Myocyte (in vitro differentiated cells): ENCODE measurements at regions not wholly inside any gene's neighbourhood (a gene's known extent, or its start where the extent isn't known, plus 50 kb on each side); places are given as distances from the start of the nearest gene placed in this dataset.
A peak's percentile ranks its signal among the peaks of the same experiment; 100 is the strongest.

ENCODE experiments used
- DNase-seq: peaks from one replicate; pipeline ENCODE4 v3.0.0-alpha.2; 2012; ENCODE audit warnings: low read depth

DNA sequence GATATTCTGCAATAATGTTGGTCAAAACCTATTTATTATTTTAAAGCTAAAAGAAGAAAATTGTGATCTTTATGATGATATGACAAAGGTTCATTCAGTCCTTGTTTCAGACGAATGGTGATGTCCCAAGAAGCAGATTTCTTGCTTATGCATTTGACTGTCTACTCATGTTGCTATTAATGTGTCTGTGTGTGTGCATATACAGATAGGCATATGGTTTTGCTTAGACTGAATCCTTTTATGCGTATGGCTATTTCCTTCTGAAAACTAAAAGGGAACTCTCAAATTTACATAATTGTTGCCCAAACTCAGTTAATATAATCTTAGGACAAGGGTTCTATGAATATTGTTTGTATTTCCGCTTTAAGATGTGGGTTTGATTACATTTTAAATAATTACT is 632.3 kb upstream of the SETBP1 start:
- DNase-seq: no peak

DNA sequence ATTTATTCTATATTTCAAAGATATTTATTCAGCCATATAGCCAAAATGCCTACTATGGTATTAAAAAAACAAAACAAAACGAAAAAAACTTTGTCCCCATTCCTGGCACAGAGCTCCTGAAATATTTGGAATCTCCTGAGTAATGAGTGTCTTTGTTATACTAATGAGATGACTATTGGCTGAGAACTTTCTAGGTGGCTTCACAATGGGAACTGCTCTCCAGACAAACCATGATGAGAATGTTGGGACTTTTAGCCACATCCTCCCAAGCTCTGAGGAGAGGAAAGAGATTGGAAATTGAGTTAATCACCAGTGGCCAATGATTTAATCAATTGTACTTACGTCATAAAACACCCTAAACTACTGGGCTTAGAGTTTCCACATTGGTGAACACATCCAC is 631.8 kb upstream of the SETBP1 start:
- no peak for DNase-seq

DNA sequence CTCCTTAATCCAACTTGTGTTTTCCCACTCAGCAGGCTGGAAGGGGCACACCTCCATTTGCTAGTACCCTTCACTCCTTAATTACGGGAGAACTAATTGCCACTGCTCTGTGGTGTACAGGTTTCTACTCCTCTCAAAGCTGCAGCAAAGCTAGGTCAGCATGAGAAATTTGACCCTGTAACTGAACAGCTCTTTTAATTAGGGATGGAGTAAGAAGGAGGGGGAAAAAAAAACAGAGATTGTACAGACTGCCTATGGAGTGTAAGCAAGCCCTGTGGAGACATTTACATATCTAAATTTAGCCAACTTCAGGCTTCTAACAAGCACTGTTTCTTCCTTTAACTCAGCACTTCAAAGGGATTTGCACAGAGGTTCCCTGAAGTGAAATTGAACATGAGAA is 629.7 kb upstream of the SETBP1 start:
- DNase-seq: no peak

DNA sequence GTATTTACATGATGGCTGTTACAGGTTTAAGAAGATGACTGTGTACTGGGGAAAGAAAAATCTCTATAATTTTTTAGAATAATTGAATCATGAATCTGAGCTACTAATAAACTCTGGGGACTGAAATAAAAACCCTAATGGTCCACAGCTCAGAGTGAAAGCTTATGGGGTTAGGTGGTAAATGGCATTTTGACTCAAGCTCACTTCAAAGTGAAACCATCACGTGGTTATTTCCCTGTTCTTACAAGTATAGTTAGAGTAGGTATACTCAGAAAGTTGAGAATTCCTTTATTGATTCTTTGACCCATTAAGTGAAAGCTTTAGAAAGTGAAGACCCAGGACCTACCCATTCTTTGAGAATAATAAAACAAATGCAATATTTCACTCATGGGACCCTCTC is 626.2 kb upstream of the SETBP1 start:
- DNase-seq: no peak

DNA sequence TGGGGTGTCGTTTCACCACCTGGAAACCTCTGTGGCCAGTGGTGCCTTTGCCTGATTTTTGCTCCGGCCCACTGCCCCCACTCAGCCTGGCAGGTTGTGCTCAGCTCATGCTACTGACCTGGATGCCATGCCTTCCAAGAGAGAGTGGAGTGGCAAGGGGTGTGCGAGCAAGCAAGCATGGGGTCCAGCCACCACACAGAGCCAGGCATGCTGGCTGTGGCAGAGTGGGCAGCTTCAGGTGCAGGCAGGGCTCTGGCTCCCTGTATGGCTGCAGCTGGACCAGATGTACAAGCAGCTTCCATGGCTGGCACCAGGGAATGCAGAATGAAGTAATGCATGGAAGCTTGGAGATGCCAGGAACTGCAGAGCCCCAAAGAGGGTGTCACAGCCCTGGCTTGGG is 620.5 kb upstream of the SETBP1 start:
- DNase-seq: no peak

DNA sequence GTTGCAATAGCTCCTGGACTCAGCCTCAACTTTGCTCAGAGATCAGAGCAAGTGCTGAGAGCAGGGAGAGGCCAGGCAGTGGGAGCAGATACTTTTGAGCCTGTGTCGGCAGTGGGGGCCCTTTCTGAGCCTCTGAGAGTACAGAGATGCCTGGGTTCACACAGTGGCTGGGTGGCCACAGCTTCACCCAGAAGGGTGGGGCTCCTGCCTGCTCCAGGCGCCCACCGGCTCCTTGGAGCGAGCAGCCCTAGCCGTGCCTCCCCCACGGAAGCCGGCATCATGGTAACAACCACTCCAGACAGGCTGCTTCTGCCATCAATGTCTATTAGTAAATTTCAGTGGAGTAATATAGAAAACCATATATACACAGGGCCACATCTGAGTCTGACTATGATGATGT is 619.2 kb upstream of the SETBP1 start:
- DNase-seq: no peak

DNA sequence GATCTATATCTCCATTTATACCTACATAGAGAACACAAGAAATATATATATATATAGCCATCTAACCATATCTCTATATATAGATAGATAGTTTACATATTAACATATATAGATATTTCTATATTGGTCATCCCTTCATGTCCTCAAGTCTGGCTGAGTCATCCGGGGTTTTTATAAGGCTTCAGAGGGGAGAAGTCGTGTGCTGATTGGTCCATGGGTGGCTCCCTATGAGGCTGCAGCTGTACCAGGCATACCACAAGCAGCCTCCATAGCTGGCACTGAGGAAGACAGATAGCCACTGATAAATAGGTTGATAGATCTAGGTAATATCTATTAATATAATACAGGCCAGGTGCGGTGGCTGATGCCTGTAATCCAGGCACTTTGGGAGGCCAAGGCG is 618.3 kb upstream of the SETBP1 start:
- DNase-seq: no peak

DNA sequence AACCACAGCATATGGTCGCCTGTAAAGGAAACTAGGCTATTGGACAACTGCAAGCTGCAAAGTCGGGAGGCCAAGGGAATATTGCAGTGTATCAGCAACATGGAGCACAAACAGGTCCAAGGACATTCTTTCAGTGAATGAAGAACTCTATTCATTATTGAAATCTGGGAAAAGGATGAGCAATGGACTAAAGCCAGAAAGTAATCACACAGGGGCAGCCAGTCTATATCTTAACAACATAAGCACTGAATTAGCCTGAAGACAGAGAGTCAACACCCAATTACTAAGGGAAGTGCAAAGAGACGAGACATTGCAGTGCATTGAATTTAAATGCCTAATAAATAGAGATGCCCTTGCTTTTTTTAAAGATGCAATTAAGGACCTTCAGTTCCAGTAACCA is 615.5 kb upstream of the SETBP1 start:
- DNase-seq: no peak

DNA sequence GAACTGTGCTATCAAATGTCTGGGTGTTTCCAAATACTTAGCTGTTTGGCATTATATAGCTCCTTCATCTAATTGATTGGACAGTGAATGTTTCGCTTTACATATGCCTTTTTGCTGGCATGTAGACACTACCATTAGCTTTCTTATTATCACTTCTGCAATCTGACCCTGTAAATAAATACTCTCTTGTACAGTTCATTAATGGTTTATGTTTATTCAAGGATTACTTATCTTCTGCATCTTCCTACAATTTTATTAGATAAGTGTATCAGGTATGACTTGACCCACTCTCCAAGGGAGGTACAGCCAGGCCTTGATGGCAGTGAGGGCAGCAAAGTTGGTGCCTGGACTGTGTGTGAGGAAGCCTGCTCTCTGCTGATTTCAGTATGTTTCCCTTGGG is 614.1 kb upstream of the SETBP1 start:
- no peak for DNase-seq

DNA sequence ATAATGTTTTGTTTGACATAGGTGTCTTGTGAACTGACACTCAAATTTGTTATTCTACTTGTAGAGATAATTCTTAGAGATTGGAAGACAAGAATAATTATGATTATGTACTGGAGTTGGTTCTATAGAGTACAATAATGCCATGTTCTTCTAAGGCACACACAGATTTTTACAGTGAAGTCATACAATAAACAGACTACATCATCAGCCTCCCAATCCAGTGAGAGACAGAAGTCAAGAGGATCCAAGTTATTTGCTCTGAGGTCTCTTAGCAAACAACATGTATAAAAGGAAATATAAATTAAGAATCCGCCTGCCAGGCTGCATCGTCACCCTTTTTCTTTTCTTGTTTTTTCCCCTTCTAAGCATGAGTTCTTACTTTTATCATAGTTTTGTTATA is 613.5 kb upstream of the SETBP1 start:
- no peak for DNase-seq

DNA sequence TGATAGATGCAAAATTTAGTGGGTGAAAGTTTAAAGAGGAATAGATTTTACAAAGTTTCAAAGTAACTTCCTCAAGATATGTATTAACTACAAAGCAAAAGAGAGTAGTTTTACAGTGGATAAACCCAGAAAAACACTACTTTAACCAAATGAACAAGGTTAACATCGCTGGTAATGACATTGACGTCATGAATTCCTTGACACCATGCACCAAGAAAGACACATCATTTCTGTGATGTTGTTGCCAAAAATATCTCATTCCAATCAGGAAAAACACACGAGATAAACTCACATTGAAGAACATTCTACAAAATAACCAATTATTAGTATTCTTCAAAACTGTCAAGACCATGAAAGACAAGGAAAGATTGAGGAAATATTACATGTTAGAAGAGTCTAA is 605.6 kb upstream of the SETBP1 start:
- no peak for DNase-seq

DNA sequence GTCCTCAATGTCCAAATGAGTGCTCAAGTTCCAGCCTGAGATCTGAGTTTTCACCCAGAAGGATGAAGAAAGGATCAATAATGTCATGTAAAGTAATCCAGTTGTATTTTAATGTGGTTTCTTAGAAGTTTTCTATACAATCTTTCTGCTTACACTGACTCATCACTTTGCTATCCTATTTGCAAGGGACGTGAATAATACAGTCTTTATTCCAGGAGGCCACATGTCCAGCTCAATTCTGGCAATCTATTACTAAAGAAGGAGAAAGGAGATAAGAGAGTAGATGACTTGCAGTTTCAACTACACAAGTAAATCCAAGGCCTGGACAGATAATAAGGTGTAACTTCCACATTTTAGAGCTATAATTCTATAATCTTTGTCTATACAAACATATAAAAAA is 601.1 kb upstream of the SETBP1 start:
- no peak for DNase-seq

DNA sequence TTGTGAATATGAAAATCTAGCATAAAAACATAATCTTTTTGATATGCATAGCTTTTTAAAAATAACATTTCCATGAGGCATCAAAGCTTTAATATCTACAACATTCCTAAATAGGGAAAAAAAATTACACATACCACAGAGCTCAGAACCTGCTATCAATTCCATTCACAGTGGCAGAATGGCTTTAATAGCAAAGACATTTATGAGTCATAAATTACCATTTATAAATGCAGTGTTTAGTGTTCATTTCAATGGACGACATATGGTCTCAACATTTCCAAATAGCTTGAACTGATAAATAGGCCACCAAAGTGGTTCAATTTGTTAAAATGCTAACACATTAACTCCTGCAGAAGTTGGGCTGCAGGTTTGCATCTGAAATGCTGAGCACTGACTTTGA is 600.6 kb upstream of the SETBP1 start:
- DNase-seq: no peak

DNA sequence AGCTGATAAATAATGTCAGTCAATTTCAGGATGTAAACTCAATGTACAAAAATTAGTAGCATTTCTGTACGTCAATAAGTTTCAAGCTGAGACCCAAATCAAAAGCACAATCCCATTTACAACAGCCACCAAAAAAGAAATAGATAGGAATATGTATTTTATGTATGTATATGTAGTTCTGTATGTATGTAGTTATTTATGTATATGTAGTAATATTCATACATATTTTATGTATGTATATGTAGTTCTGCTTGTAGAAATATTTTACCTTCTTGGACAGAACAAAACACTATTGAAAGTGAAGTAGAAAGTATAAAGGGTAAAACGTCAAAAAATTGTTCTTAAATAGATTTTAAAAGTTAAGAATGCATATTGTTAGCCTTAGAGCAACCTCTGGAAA is 591.0 kb upstream of the SETBP1 start:
- DNase-seq: no peak

DNA sequence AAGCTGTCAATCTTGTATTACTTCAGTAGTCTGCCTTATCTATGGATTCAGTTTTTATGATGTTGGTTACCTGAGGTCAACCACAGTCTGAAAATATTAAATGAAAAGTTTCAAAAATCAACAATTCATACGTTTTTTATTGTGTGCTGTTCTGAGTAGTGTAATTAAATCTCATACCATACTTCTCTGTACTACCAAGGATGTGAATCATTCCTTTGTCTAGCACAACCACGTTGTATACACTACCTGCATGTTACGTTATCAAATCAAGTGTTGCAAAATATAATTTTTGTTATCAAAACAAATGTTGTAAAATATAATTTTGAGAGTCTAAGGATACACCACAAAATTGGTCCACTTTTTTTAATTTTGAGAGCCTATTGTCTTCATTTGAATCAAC is 590.2 kb upstream of the SETBP1 start:
- no peak for DNase-seq

DNA sequence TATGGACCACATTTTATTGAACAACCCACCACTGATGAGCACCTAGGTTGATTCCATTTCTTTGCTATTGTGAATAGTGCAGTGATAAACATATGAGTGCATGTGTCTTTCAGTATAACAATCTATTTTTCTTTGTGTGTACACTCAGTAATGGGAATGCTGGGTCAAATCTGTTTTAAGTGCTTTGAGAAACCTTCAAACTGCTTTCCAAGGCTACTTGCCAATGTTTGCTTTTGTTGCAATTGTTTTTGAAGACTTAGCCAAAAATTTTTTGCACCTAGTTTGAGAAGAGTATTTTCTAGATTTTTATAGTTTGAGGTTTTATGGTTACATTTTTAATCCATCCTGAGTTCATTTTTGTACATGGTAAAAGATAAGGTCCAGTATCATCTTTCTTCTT is 587.4 kb upstream of the SETBP1 start:
- no peak for DNase-seq

DNA sequence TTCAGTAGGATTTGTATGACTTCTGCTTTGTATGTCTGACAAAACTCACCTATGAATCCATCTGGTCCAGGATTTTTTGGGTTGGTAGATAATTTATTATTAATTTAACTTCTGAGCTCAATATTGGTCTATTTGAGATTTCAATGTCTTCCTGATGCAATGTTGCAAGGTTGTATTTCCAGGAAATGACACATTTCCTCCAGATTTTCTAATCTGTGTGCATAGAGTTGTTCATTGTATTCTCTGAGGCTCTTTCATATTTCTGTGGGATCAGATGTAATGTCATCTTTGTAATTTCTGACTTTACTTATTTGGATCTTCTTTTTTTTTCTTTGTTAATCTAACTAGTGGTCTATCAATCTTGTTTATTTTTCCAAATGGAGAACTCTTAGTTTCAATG is 584.7 kb upstream of the SETBP1 start:
- DNase-seq: no peak

DNA sequence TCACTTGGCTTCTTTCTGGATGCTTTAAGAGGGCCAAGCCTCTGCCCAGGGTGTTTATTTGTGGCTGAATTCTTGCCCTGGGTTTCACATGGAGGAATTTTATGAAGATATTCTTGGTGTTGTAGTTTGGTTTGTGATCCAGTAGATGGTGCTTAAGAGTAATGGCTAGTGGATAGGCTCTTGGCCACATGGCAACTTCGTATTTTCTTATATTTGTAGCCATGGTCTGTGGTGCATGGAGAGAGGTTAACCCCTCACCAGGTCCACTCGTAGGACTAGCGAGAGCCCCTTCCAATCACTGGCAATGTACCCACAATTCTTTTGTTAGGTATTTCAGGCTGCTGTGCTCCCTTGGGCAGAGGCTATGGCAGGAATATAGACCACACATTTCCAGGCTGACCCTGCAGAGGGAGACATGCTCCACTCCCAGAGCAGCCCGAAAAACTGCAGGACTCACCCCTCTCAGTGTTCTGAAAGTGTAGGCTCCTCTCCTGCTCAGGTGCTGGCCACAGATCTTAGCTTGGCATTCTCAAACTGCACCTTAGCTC is 582.1 kb upstream of the SETBP1 start:
- peak; percentile 68 for DNase-seq

DNA sequence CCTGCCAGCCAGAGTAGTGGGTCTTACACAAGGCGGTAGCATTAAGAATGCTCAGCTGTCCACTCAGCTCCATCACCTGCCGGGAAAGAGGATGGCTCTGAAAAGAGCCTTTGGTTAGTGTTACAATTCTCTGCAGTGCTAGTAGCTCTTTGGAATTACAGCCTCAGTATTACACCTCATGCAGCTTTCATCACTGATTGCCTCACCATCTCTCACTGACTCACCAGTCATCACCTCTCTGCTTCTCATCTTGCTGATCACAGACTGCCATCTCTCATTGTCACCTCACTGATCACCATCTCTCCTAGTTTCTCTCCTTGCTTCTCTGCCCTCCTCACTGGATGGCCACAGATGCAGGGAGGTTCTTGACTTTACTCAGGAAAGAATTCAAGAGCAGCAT is 573.5 kb upstream of the SETBP1 start:
- DNase-seq: no peak

DNA sequence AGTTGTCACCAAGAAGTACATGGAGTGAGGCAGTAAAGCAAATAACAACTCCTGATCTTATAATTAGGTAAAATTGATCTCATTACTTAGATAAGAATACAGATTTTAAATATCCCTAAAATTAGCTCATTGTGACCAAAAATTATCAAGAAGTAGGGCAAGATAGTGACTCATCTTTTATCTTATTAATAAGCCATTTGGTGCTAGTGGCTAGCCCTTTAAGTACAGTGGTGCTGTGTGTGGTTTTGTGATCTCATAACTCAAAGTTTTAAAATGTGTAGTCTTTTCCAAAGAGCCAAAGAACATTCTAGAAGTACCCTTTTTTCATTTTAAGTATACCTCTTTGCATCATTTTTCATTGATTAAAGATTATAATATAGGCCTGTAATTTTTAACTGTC is 569.4 kb upstream of the SETBP1 start:
- no peak for DNase-seq

DNA sequence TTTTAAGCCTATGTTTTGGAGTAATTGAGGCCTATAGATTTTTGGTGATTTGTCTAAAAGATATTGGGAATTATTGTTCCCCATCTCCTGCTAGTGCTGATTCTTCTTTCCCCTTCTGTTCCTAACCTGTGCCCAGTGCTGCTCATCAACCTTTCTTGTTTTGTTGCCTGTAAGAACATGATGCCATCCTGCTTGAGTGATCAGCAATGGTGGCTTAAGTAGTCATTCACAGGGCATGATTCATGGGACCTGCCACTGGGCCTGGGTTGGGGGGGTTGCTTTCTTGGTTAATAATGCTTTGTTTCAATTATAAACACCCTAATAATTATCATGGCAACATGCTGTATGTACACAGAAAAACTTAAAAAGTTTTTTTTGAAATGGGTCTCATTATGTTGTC is 562.9 kb upstream of the SETBP1 start:
- DNase-seq: no peak

DNA sequence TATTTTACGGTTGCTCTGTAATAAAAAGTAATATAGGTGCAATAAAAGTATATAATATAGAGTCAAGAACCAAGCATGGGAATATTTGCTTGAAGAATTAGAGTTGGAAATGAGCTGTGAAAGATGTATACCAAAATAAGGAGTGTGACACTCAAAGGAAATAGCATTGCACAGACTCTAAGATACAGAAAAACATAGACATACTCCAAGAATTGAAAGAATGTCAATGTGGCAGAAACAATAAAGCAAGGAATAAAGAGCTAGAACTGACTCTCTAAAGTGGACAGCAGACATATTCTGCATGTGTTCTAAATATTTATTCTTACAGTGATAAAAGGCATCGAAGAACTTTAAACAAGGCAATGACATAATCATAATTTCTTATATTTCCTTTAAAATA is 561.1 kb upstream of the SETBP1 start:
- no peak for DNase-seq

DNA sequence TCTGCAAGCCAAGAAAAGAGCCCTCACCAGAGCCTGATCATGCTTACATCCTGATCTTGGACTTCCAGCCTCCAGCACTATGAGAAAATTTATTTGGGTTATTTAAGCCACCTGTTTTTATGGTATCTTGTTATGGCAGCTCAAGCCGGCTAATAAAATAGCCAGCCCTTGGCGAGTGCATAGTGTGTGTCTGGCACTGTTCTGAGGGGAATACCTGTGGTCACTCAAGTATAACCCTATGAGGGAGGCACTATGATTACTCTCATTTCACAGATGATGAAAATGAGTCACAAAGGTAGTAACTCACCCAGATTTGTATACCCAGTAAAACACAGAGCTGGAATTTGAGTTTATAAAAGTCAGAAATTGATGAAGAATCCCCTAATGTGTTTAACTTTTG is 556.9 kb upstream of the SETBP1 start:
- DNase-seq: peak; percentile 31

DNA sequence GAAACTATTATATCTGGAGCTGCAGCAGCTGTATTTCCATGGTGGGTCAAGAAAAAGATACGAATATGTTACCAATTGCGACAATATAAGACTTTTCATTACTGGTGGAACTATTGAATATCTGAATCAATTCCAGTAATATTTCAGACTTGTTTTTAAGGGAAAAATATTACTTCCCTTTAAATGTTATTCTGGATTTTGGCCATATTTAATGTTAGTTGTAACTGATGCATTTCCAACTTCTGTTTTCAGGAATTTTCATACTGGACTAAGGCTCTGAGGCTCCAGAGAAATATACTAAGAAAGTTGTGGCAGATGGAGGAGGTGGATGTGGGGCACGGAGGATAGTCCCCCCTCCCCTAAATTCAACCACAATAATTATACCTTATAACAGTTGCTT is 555.2 kb upstream of the SETBP1 start:
- no peak for DNase-seq
